ENCODE measurements at regions not wholly inside any gene's neighbourhood (a gene's known extent, or its start where the extent isn't known, plus 50 kb on each side); places are given as distances from the start of the nearest gene placed in this dataset.
A peak's percentile ranks its signal among the peaks of the same experiment; 100 is the strongest.

- Histone ChIP-seq H3K4me1 (ENCODE audit: insufficient read depth) (no peaks in the 10 kb centered on the region), H3K36me3 (ENCODE audit: insufficient read depth) (no peaks in the 10 kb centered on the region), H3K27ac (ENCODE audit: low read depth) (no peak overlapping the region), H4K20me1 (replicated peaks; ENCODE audit: insufficient read depth) (no peaks in the 10 kb centered on the region), H3K4me3 (no peak overlapping the region), H3K27me3 (ENCODE audit: insufficient read depth) (no peaks in the 10 kb centered on the region), H3K9me2 (ENCODE audit: insufficient read depth) (no peaks in the 10 kb centered on the region), H3K79me2 (replicated peaks; ENCODE audit: insufficient read depth) (no peaks in the 10 kb centered on the region), H2AFZ (0 out of 2 replicates have a peak overlapping the region, but pooled peaks have one; percentile 47), H3F3A (replicated peaks; ENCODE audit: low read depth) (no peaks in the 10 kb centered on the region), H3K4me2 (no peak overlapping the region)
- ATAC-seq (peak; percentile 69), DNase-seq (ENCODE audit: low spot score) (no peak)
- Mint-ChIP-seq H3K4me1 (peaks cover 5% of the 10 kb centered on the region; the same call in 2 of the 3 replicates), H3K27ac (no peak overlapping the region), H3K4me3 (no peak overlapping the region), H3K36me3 (ENCODE audit: low read depth) (no peaks in the 10 kb centered on the region), H3K27me3 (ENCODE audit: insufficient read depth, low read depth, poor library complexity) (peaks cover 5% of the 10 kb centered on the region), H3K9me3 (peaks cover 2% of the 10 kb centered on the region; the same call in 2 of the 3 replicates)
- TF ChIP-seq EZH2phosphoT487 (IDR thresholded peaks at IDR 0.05; ENCODE audit: unreplicated experiment) (no peak), ETS1 (IDR thresholded peaks at IDR 0.05) (no peak), CREB1 (CRISPR knock-in tag; IDR thresholded peaks at IDR 0.05; ENCODE audit: low read depth) (no peak), REST (IDR thresholded peaks at IDR 0.05; ENCODE audit: unreplicated experiment) (no peak), CTCF (conservative IDR thresholded peaks at IDR 0.05; ENCODE audit: low read depth in 2 of 2) (no peak), EZH2 (IDR thresholded peaks at IDR 0.05; ENCODE audit: low read depth, unreplicated experiment) (no peak), ZNF462 (CRISPR knock-in tag; IDR thresholded peaks at IDR 0.05) (no peak), NANOG (IDR thresholded peaks at IDR 0.05; ENCODE audit: borderline replicate concordance) (no peak), ZNF331 (CRISPR knock-in tag; IDR thresholded peaks at IDR 0.05; ENCODE audit: low read depth) (no peak), POLR2AphosphoS5 (IDR thresholded peaks at IDR 0.05; ENCODE audit: low read depth) (no peak), STAT1 (IDR thresholded peaks at IDR 0.05; ENCODE audit: unreplicated experiment) (no peak), ZNF114 (CRISPR knock-in tag; IDR thresholded peaks at IDR 0.05) (no peak), JUNB (IDR thresholded peaks at IDR 0.05; ENCODE audit: unreplicated experiment) (no peak)
Observed at GRCh38 chr10:121648059-121648458, 49.8 kb upstream of the FGFR2 start.

All from GM23338 (cell line).